ENCODE measurements at regions not wholly inside any gene's neighbourhood (a gene's known extent, or its start where the extent isn't known, plus 50 kb on each side); places are given as distances from the start of the nearest gene placed in this dataset.

- TF ChIP-seq EZH2phosphoT487 (IDR thresholded peaks at IDR 0.05; ENCODE audit: borderline replicate concordance, low read depth, low read length), result no peak
- no peak for TF ChIP-seq CTCF (conservative IDR thresholded peaks at IDR 0.05; ENCODE audit: low read length)
- Histone ChIP-seq H3K4me3 (ENCODE audit: low read depth, low read length, poor library complexity, severe bottlenecking) (no peak overlapping the region), H3K79me2 (ENCODE audit: insufficient read depth, low read depth, low read length) (no peaks in the 10 kb centered on the region), H4K20me1 (ENCODE audit: insufficient read depth, low read length) (no peaks in the 10 kb centered on the region), H3K27ac (ENCODE audit: low read depth, low read length, poor library complexity, severe bottlenecking) (no peak overlapping the region), H3K9me3 (ENCODE audit: low read length) (no peaks in the 10 kb centered on the region), H3K36me3 (ENCODE audit: insufficient read depth, low read length) (no peaks in the 10 kb centered on the region), H3K4me2 (ENCODE audit: low read length) (no peak overlapping the region), H2AFZ (ENCODE audit: low read length) (no peak overlapping the region), H3K9me2 (ENCODE audit: insufficient read depth, low read length) (no peaks in the 10 kb centered on the region), H3K4me1 (ENCODE audit: insufficient read depth, low read length, poor library complexity, severe bottlenecking) (no peaks in the 10 kb centered on the region)
- intact Hi-C loops (cut with micrococcal nuclease; ENCODE audit: unreplicated experiment), result no loop called here
- DNase-seq (ENCODE audit: low spot score), result no peak
- ChIA-PET CTCF (ENCODE audit: unreplicated experiment) (interaction anchor here (0.5 kb wide), 1 partner anchor 282 kb away, joined by 3 read pairs; no protein-coding TSS in a partner anchor), POLR2A (no interaction called here)
- BruUV-seq (replicated peaks), result no TSS peak
Observed at GRCh38 chr6:6915219-6915618, 192.5 kb upstream of the RREB1 start.

- intact Hi-C loops (cut with micrococcal nuclease; ENCODE audit: unreplicated experiment), result no loop called here
- CTCF ChIA-PET (ENCODE audit: unreplicated experiment), result interaction anchor here (0.5 kb wide), 1 partner anchor 281 kb away, joined by 3 read pairs; no protein-coding TSS in a partner anchor
- POLR2A ChIA-PET, result no interaction called here
Observed at GRCh38 chr6:6915813-6916547, 191.8 kb upstream of the RREB1 start.

More at GRCh38 chr6:6915813-6916547, 191.8 kb upstream of the RREB1 start:
- no peaks in the 10 kb centered on the region for H4K20me1 ChIP-seq (ENCODE audit: insufficient read depth, low read length)
- H3K79me2 ChIP-seq (ENCODE audit: insufficient read depth, low read depth, low read length), result no peaks in the 10 kb centered on the region
- DNase-seq (ENCODE audit: low spot score), result no peak
- no peaks in the 10 kb centered on the region for H3K9me2 ChIP-seq (ENCODE audit: insufficient read depth, low read length)
- H3K9me3 ChIP-seq (ENCODE audit: low read length), result no peaks in the 10 kb centered on the region
- H3K27ac ChIP-seq (ENCODE audit: low read depth, low read length, poor library complexity, severe bottlenecking), result no peak overlapping the region
- no peak overlapping the region for H2AFZ ChIP-seq (ENCODE audit: low read length)
- no TSS peak for BruUV-seq (replicated peaks)
- no peaks in the 10 kb centered on the region for H3K36me3 ChIP-seq (ENCODE audit: insufficient read depth, low read length)
- TF ChIP-seq CTCF (conservative IDR thresholded peaks at IDR 0.05; ENCODE audit: low read length) (no peak), EZH2phosphoT487 (IDR thresholded peaks at IDR 0.05; ENCODE audit: borderline replicate concordance, low read depth, low read length) (no peak)
- no peak overlapping the region for H3K4me2 ChIP-seq (ENCODE audit: low read length)
- H3K4me3 ChIP-seq (ENCODE audit: low read depth, low read length, poor library complexity, severe bottlenecking), result no peak overlapping the region
- H3K4me1 ChIP-seq (ENCODE audit: insufficient read depth, low read length, poor library complexity, severe bottlenecking), result no peaks in the 10 kb centered on the region
